Neural progenitor cell (in vitro differentiated cells): ENCODE measurements at regions not wholly inside any gene's neighbourhood (a gene's known extent, or its start where the extent isn't known, plus 50 kb on each side); places are given as distances from the start of the nearest gene placed in this dataset.

Experiments
- DNase-seq: peaks from one replicate; pipeline ENCODE4 v3.0.0-alpha.2; 2016; ENCODE audit warnings: low spot score
- H2AFZ ChIP-seq: fragments of 200-600 bp; sonication (generic); replicated peaks from 2 replicates; pipeline ENCODE4 v1.6.1; 2016; ENCODE audit warnings: antibody characterized with exemption
- H3F3A ChIP-seq: fragments of 200-600 bp; sonication (generic); 2 replicates; pipeline ENCODE4 v1.6.1; 2016; ENCODE audit warnings: antibody characterized with exemption, low read depth
- H3K27ac ChIP-seq: fragments of 200-600 bp; sonication (generic); 2 replicates; pipeline ENCODE4 v1.5.1; 2016; ENCODE audit warnings: mild to moderate bottlenecking
- H3K27me3 ChIP-seq: fragments of 200-600 bp; sonication (generic); 2 replicates; pipeline ENCODE4 v1.6.1; 2016; ENCODE audit warnings: mild to moderate bottlenecking, moderate library complexity
- H3K36me3 ChIP-seq: fragments of 200-600 bp; sonication (generic); 2 replicates; pipeline ENCODE4 v1.5.1; 2016
- H3K4me1 ChIP-seq: fragments of 200-600 bp; sonication (generic); 2 replicates; pipeline ENCODE4 v1.6.1; 2016; ENCODE audit warnings: mixed run types
- H3K4me2 ChIP-seq: fragments of 200-600 bp; sonication (generic); 2 replicates; pipeline ENCODE4 v1.6.1; 2016
- H3K4me3 ChIP-seq: fragments of 200-600 bp; sonication (generic); 2 replicates; pipeline ENCODE4 v1.5.1; 2016
- H3K79me2 ChIP-seq: fragments of 200-600 bp; sonication (generic); 2 replicates; pipeline ENCODE4 v1.6.1; 2016; ENCODE audit warnings: low read depth
- H3K9ac ChIP-seq: fragments of 200-600 bp; sonication (generic); 2 replicates; pipeline ENCODE4 v1.6.1; 2016
- H3K9me3 ChIP-seq: fragments of 200-600 bp; sonication (generic); 2 replicates; pipeline ENCODE4 v1.5.1; 2016; ENCODE audit warnings: low read depth
- H4K20me1 ChIP-seq: fragments of 200-600 bp; sonication (generic); 2 replicates; pipeline ENCODE4 v1.6.1; 2016; ENCODE audit warnings: low read depth
- H3K27ac Mint-ChIP-seq: 3 replicates; pipeline ENCODE4 v1.8.0; 2021; ENCODE audit warnings: mixed read lengths
- H3K27me3 Mint-ChIP-seq: 2 replicates; pipeline ENCODE4 v1.8.0; 2022; ENCODE audit warnings: low read depth, mild to moderate bottlenecking, inconsistent platforms, moderate library complexity, mixed read lengths; ENCODE audit not compliant: insufficient read depth
- H3K36me3 Mint-ChIP-seq: 3 replicates; pipeline ENCODE4 v1.8.0; 2021; ENCODE audit warnings: mixed read lengths
- H3K4me1 Mint-ChIP-seq: 3 replicates; pipeline ENCODE4 v1.8.0; 2021; ENCODE audit warnings: mixed read lengths
- H3K4me3 Mint-ChIP-seq: 3 replicates; pipeline ENCODE4 v1.8.0; 2021; ENCODE audit warnings: mild to moderate bottlenecking, moderate library complexity, mixed read lengths
- H3K9me3 Mint-ChIP-seq: 3 replicates; pipeline ENCODE4 v1.8.0; 2020; ENCODE audit warnings: mixed read lengths
- CTCF ChIP-seq: fragments of 200-600 bp; sonication (generic); IDR thresholded peaks from 2 replicates; pipeline ENCODE4 v1.5.1; 2017; ENCODE audit warnings: antibody characterized with exemption, mild to moderate bottlenecking
- EZH2 ChIP-seq: fragments of 200-600 bp; sonication (generic); IDR thresholded peaks from 2 replicates; pipeline ENCODE4 v1.6.1; 2017; ENCODE audit warnings: antibody characterized with exemption, mild to moderate bottlenecking, moderate library complexity
- EZH2phosphoT487 ChIP-seq: fragments of 200-600 bp; sonication (generic); IDR thresholded peaks from 2 replicates; pipeline ENCODE4 v1.6.1; 2017; ENCODE audit warnings: antibody characterized with exemption

GRCh38 chr1:34663031-34663430, 91.8 kb upstream of the GJB5 start:
- Mint-ChIP-seq H3K36me3 (no peaks in the 10 kb centered on the region), H3K4me1 (peaks cover 9% of the 10 kb centered on the region), H3K9me3 (no peaks in the 10 kb centered on the region), H3K27ac (no peak overlapping the region), H3K27me3 (peaks cover 10% of the 10 kb centered on the region), H3K4me3 (no peak overlapping the region)
- Histone ChIP-seq H3K27me3 (no peaks in the 10 kb centered on the region), H3K27ac (no peak overlapping the region), H2AFZ (no peak overlapping the region), H3K9me3 (no peaks in the 10 kb centered on the region), H3K4me2 (no peak overlapping the region), H3K4me3 (no peak overlapping the region), H3K36me3 (no peaks in the 10 kb centered on the region), H3F3A (no peaks in the 10 kb centered on the region), H3K9ac (no peak overlapping the region), H3K4me1 (no peaks in the 10 kb centered on the region), H3K79me2 (no peaks in the 10 kb centered on the region), H4K20me1 (no peaks in the 10 kb centered on the region)
- TF ChIP-seq EZH2phosphoT487, result no peak
- TF ChIP-seq CTCF, result no peak
- TF ChIP-seq EZH2, result no peak
- DNase-seq, result no peak

- TF ChIP-seq CTCF, result no peak
- no peak for TF ChIP-seq EZH2
- no peak for TF ChIP-seq EZH2phosphoT487
- H3K27ac Mint-ChIP-seq, result no peak overlapping the region
- no peak overlapping the region for H3K4me2 ChIP-seq
Measured at GRCh38 chr1:34668063-34668462, 86.8 kb upstream of the GJB5 start.

GRCh38 chr1:34670982-34671381, 83.9 kb upstream of the GJB5 start:
- Mint-ChIP-seq H3K9me3 (peaks cover 15% of the 10 kb centered on the region), H3K4me3 (no peak overlapping the region), H3K36me3 (no peaks in the 10 kb centered on the region), H3K27ac (no peak overlapping the region), H3K27me3 (peaks cover 5% of the 10 kb centered on the region), H3K4me1 (no peaks in the 10 kb centered on the region)
- Histone ChIP-seq H3K79me2 (no peaks in the 10 kb centered on the region), H3F3A (no peaks in the 10 kb centered on the region), H2AFZ (no peak overlapping the region), H3K36me3 (no peaks in the 10 kb centered on the region), H4K20me1 (no peaks in the 10 kb centered on the region), H3K4me2 (no peak overlapping the region), H3K9me3 (no peaks in the 10 kb centered on the region), H3K27me3 (no peaks in the 10 kb centered on the region), H3K4me3 (no peak overlapping the region), H3K27ac (no peak overlapping the region), H3K9ac (no peak overlapping the region), H3K4me1 (no peaks in the 10 kb centered on the region)
- no peak for DNase-seq
- no peak for TF ChIP-seq EZH2
- TF ChIP-seq CTCF, result no peak
- no peak for TF ChIP-seq EZH2phosphoT487

More at GRCh38 chr1:34668063-34668462, 86.8 kb upstream of the GJB5 start:
- Histone ChIP-seq H3K4me1 (no peaks in the 10 kb centered on the region), H3K4me3 (no peak overlapping the region), H3K36me3 (no peaks in the 10 kb centered on the region), H3K79me2 (no peaks in the 10 kb centered on the region), H3K27me3 (no peaks in the 10 kb centered on the region), H3K9me3 (no peaks in the 10 kb centered on the region), H2AFZ (no peak overlapping the region), H3K27ac (no peak overlapping the region), H4K20me1 (no peaks in the 10 kb centered on the region), H3F3A (no peaks in the 10 kb centered on the region), H3K9ac (no peak overlapping the region)
- DNase-seq, result no peak
- no peak overlapping the region for H3K4me3 Mint-ChIP-seq
- H3K4me1 Mint-ChIP-seq, result no peaks in the 10 kb centered on the region
- H3K9me3 Mint-ChIP-seq, result peaks cover 11% of the 10 kb centered on the region
- peaks cover 6% of the 10 kb centered on the region for H3K27me3 Mint-ChIP-seq
- H3K36me3 Mint-ChIP-seq, result no peaks in the 10 kb centered on the region
